ENCODE measurements at regions not wholly inside any gene's neighbourhood (a gene's known extent, or its start where the extent isn't known, plus 50 kb on each side); places are given as distances from the start of the nearest gene placed in this dataset.

DNA sequence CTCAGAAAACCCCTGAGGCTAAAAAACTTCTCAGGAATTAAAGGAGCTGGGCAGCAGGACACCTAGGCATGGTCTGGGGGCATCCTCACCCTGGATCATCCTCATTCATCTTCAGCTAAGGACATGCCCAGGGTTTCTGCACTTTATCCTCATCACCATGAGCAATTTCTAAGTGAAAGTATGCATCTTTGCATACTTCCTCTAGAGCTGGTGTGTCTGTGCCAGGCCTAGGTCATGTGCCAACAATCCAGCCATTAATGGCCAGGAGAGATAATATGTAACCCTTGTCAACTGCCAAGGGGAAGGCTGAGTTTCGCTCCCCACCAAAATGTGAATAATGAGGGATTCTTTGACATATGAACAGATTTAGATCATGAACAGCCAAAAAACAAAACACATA lies 160.5 kb downstream of the KITLG start:
- DNase-seq = no peak

- DNase-seq = no peak
Measured at GRCh38 chr12:88420457-88420856, 159.8 kb downstream of the KITLG start.

- no peak for DNase-seq
Measured at GRCh38 chr12:88424791-88425730, 155.2 kb downstream of the KITLG start.

DNA sequence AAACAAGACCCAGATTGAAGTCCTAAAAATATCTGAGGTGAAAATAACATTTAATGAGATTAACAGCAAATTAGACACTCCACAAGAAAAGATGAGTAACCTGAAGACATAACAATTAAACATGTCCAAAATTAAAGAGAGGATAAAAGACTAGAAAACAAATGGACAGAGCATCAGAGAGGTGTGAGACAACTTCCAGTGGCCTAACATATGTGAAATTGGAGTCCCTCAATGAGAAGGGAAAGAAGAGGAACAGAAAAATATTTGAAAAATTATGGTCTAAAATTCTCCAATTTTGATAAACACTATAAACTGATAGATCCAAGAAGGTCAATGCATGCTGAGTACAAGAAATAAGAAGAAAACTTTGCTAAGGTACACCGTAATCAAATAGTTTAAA lies 151.9 kb downstream of the KITLG start:
- no peak for DNase-seq

DNA sequence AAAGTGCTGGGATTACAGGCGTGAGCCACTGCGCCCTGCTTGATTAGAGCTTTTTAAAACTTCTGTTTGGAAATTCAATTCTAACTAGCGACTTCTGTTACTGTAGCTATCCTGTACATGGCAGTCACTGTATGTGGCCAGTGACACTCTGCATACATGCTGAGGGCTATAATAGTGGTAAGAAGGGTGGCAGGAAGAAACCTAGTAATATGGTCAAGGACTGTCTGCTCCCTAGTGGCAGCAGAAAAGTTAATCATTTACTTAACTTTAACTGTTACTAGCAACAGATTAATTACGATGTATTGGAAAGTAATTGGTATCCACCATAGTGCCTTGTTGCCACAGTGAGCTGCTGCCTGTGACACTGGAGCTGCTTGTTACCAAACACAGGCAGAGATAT lies 149.0 kb downstream of the KITLG start:
- DNase-seq = no peak

GRCh38 chr12:88432531-88433490 lies 147.5 kb downstream of the KITLG start:
- DNase-seq = no peak

DNA sequence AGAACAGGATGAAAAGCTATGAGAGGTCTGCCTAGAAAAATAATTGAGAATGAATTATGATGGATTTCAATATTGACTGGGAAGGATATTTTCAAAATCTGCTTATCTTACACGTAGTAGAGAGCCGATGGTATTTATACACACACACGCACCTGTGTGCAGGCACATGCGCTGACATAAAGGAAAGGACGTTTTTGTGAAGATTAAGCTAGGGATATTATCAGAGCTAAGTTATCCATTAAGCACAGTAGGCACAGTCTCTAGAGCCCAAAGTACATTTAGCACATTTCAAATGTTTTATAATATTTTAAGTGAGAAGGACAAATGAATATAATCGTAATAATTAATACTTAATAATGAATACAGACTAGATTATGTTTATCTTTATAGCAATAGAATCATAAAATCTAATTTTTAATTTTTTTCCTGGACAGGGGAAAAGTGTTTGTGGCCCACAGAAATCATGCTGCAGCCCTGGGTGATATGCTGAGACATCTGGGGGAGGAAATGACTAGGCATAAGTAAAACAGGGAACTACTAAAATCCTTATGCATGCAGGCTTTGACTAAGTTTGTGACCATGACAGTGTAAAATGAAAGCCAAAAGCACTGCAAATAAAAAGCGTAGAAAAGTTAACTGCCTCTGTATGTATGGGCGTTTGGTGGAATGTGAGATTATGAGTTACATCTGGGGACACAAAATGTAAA lies 146.1 kb downstream of the KITLG start:
- no peak for DNase-seq

GRCh38 chr12:88435334-88436076 lies 144.8 kb downstream of the KITLG start:
- DNase-seq = no peak

DNA sequence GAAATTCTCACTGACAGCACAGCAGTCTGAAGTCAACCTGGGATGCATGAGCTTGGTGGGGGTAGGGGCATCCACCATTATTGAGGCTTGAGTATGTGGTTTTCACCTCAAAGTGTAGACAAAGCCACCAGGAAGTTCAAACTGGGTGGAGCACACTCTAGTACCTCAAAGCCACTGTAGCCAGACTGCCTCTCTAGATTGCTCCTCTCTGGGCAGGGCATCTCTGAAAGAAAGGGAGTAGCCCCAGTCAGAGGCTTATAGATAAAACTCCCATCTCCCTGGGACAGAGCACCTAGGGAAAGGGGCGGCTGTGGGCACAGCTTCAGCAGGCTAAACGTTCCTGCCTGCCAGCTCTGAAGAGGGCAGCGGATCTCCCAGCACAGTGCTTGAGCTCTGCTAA lies 143.0 kb downstream of the KITLG start:
- DNase-seq = no peak
